ENCODE measurements at regions not wholly inside any gene's neighbourhood (a gene's known extent, or its start where the extent isn't known, plus 50 kb on each side); places are given as distances from the start of the nearest gene placed in this dataset.

DNA sequence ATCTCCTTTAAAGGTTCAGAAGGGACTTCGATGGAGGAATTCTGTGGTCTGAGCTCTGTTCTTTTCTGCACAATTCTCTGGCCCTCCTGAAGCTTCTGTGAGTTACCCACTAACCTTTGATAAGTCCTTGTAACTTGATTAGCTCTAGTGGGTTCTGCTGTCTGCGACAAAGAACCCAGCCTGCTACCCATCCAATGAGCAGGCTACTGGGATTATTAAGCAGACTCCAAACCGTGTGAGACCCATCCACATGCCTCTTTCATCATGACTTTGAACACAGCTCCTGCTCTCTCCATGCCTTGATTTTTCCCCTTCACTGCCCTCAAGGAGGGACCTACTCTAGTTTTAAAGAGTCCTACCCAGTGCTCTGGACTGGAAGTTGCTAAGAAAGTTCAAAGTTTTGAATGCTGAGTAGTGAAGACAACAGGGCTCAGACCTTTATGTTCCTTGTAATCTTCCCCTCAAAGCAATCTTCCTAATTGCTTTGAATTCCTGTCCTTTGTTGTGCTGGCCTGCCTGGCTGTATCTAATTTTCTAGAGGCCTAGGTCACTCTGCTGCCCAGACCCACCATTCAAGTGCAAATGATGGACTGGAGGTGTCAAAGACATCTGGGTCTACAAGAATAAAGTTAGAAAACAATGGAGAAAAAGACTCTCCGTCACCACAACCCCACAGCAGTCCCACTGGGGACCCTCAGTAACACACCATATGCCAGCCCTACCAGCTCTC, 146.9 kb downstream of the RHOU start:
- POLR2A ChIA-PET = interaction anchor here (0.8 to 1.1 kb wide), 2 partner anchors 12 to 51 kb away, joined by 3 to 4 read pairs; no protein-coding TSS in a partner anchor
- ATAC-seq = no peak
- no peak overlapping the region for H3K27ac ChIP-seq (ENCODE audit: extremely low read length, insufficient read depth, low read length)
- no TSS peak for BruUV-seq (replicated peaks)
- H3K27me3 ChIP-seq (ENCODE audit: control insufficient read depth in 1 of 2, insufficient read depth in 2 of 2, low read length in 2 of 2) = 0 out of 5 replicates have a peak, but pooled peaks cover 0 to 3% of the 10 kb centered on the region in 2 experiments
- H3K9ac ChIP-seq (ENCODE audit: insufficient read depth, low read depth, low read length) = no peak overlapping the region
- no peaks in the 10 kb centered on the region for H4K20me1 ChIP-seq (ENCODE audit: insufficient read depth, low read length)
- no peak overlapping the region for H2AFZ ChIP-seq (ENCODE audit: low read length)
- in situ Hi-C loops (cut with HindIII; ENCODE audit: extremely low pct_ligation_motif_present, low pct_unique_long_range_greater_than_20kb) = no loop called here
- H3K36me3 ChIP-seq (replicated peaks in 1 of 2; ENCODE audit: control insufficient read depth in 1 of 2, insufficient read depth in 2 of 2, low read length in 2 of 2) = no peaks in the 10 kb centered on the region
- CTCF ChIA-PET (ENCODE audit: low intra/inter-chr PET ratio, low total read pairs) = no interaction called here
- no peak for FAIRE-seq
- H3K4me1 ChIP-seq (ENCODE audit: insufficient read depth, low read length) = peaks cover 29% of the 10 kb centered on the region
- H3K4me2 ChIP-seq (ENCODE audit: low read depth, low read length) = no peak overlapping the region
- H3K79me2 ChIP-seq (ENCODE audit: insufficient read depth, low read length) = no peaks in the 10 kb centered on the region
- no peak overlapping the region for H3K4me3 ChIP-seq (replicated peaks in 1 of 3; ENCODE audit: insufficient read depth in 1 of 3, low read depth in 2 of 3, low read length in 3 of 3)
- peaks cover 9% of the 10 kb centered on the region for H3K9me3 ChIP-seq (ENCODE audit: low read length)
- no peak for DNase-seq (ENCODE audit: low spot score)
- no peak for TF ChIP-seq ZNF780A (CRISPR knock-in tag; IDR thresholded peaks at IDR 0.05)
- no peak for TF ChIP-seq CBX1 (IDR thresholded peaks at IDR 0.05; ENCODE audit: low read depth)
- no peak for TF ChIP-seq RAD51 (IDR thresholded peaks at IDR 0.05; ENCODE audit: borderline replicate concordance)
- no peak for TF ChIP-seq ARID2 (CRISPR knock-in tag; IDR thresholded peaks at IDR 0.05; ENCODE audit: borderline replicate concordance)
- TF ChIP-seq ZNF709 (CRISPR knock-in tag; IDR thresholded peaks at IDR 0.05) = no peak
- no peak for TF ChIP-seq KAT8 (CRISPR knock-in tag; IDR thresholded peaks at IDR 0.05)
- TF ChIP-seq KLF12 (CRISPR knock-in tag; IDR thresholded peaks at IDR 0.05; ENCODE audit: borderline replicate concordance) = no peak
- TF ChIP-seq CAMTA2 (CRISPR knock-in tag; IDR thresholded peaks at IDR 0.05; ENCODE audit: borderline replicate concordance) = no peak
- TF ChIP-seq NPAS2 (CRISPR knock-in tag; IDR thresholded peaks at IDR 0.05; ENCODE audit: borderline replicate concordance) = no peak
- TF ChIP-seq PRMT3 (CRISPR knock-in tag; IDR thresholded peaks at IDR 0.05; ENCODE audit: borderline replicate concordance, low read depth) = no peak
- TF ChIP-seq SMC3 (IDR thresholded peaks at IDR 0.05; ENCODE audit: low read length) = no peak
- TF ChIP-seq, protein P1, sequence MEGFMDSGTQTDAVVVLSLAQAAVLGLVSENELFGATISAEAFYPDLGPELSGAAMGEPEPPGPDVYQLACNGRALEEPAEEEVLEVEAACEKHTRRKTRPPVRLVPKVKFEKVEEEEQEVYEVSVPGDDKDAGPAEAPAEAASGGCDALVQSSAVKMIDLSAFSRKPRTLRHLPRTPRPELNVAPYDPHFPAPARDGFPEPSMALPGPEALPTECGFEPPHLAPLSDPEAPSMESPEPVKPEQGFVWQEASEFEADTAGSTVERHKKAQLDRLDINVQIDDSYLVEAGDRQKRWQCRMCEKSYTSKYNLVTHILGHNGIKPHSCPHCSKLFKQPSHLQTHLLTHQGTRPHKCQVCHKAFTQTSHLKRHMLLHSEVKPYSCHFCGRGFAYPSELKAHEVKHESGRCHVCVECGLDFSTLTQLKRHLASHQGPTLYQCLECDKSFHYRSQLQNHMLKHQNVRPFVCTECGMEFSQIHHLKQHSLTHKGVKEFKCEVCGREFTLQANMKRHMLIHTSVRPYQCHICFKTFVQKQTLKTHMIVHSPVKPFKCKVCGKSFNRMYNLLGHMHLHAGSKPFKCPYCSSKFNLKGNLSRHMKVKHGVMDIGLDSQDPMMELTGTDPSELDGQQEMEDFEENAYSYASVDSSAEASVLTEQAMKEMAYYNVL (CRISPR knock-in tag; IDR thresholded peaks at IDR 0.05; ENCODE audit: borderline replicate concordance) = no peak
- TF ChIP-seq NFE2L2 (IDR thresholded peaks at IDR 0.05; ENCODE audit: low read length) = no peak
- TF ChIP-seq, protein P2, sequence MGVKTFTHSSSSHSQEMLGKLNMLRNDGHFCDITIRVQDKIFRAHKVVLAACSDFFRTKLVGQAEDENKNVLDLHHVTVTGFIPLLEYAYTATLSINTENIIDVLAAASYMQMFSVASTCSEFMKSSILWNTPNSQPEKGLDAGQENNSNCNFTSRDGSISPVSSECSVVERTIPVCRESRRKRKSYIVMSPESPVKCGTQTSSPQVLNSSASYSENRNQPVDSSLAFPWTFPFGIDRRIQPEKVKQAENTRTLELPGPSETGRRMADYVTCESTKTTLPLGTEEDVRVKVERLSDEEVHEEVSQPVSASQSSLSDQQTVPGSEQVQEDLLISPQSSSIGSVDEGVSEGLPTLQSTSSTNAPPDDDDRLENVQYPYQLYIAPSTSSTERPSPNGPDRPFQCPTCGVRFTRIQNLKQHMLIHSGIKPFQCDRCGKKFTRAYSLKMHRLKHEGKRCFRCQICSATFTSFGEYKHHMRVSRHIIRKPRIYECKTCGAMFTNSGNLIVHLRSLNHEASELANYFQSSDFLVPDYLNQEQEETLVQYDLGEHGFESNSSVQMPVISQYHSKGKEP (CRISPR knock-in tag; IDR thresholded peaks at IDR 0.05) = no peak
- no peak for TF ChIP-seq ZSCAN22 (CRISPR knock-in tag; IDR thresholded peaks at IDR 0.05)
- intact Hi-C loops (cut with micrococcal nuclease; ENCODE audit: unreplicated experiment) = no loop called here
- 23% methylated on average over 4 of the region's 4 CpGs for WGBS (ENCODE audit: low lambda C conversion rate)

Data from HepG2 (cell line).